HG03103 (cell line): ENCODE measurements at regions not wholly inside any gene's neighbourhood (a gene's known extent, or its start where the extent isn't known, plus 50 kb on each side); places are given as distances from the start of the nearest gene placed in this dataset.

Experiments
- ATAC-seq: cut with Tn5 transposase; IDR thresholded peaks from one replicate; pipeline ENCODE4 v1.9.1; 2021; ENCODE audit warnings: low read depth; ENCODE audit not compliant: unreplicated experiment

- no peak for ATAC-seq
Observed at GRCh38 chr2:217394510-217395351, 534.9 kb upstream of the TNP1 start.

GRCh38 chr2:217393585-217394032 is 533.7 kb upstream of the TNP1 start:
- no peak for ATAC-seq

GRCh38 chr2:217392930-217393584 is 533.2 kb upstream of the TNP1 start:
- ATAC-seq: no peak

GRCh38 chr2:217387776-217388387 is 528.0 kb upstream of the TNP1 start:
- no peak for ATAC-seq

- no peak for ATAC-seq
Observed at GRCh38 chr2:217386041-217386440, 526.2 kb upstream of the TNP1 start.

GRCh38 chr2:217383620-217384019 is 523.8 kb upstream of the TNP1 start:
- ATAC-seq: no peak

- ATAC-seq: no peak
Observed at GRCh38 chr2:217382794-217383193, 522.9 kb upstream of the TNP1 start.

- ATAC-seq: no peak
Observed at GRCh38 chr2:217379807-217380206, 519.9 kb upstream of the TNP1 start.

- ATAC-seq: no peak
Observed at GRCh38 chr2:217372794-217373193, 512.9 kb upstream of the TNP1 start.

- ATAC-seq: no peak
Observed at GRCh38 chr2:217371781-217372213, 511.9 kb upstream of the TNP1 start.

- no peak for ATAC-seq
Observed at GRCh38 chr2:217370391-217370790, 510.5 kb upstream of the TNP1 start.

- ATAC-seq: no peak
Observed at GRCh38 chr2:217367464-217367863, 507.6 kb upstream of the TNP1 start.

GRCh38 chr2:217366966-217367365 is 507.1 kb upstream of the TNP1 start:
- no peak for ATAC-seq

GRCh38 chr2:217366266-217366895 is 506.5 kb upstream of the TNP1 start:
- no peak for ATAC-seq

- no peak for ATAC-seq
Observed at GRCh38 chr2:217365656-217366055, 505.8 kb upstream of the TNP1 start.

GRCh38 chr2:217364224-217364623 is 504.4 kb upstream of the TNP1 start:
- ATAC-seq: no peak

GRCh38 chr2:217363470-217363869 is 503.6 kb upstream of the TNP1 start:
- ATAC-seq: no peak

GRCh38 chr2:217362710-217363109 is 502.8 kb upstream of the TNP1 start:
- no peak for ATAC-seq

- no peak for ATAC-seq
Observed at GRCh38 chr2:217362286-217362685, 502.4 kb upstream of the TNP1 start.

- ATAC-seq: no peak
Observed at GRCh38 chr2:217361483-217361880, 501.6 kb upstream of the TNP1 start.
